Cardiac muscle cell (in vitro differentiated cells and primary cell): ENCODE measurements at regions not wholly inside any gene's neighbourhood (a gene's known extent, or its start where the extent isn't known, plus 50 kb on each side); places are given as distances from the start of the nearest gene placed in this dataset.

Experiments
- DNase-seq, 2 donors: peaks; one replicate each; pipeline versions ENCODE4 v3.0.0 to v3.0.0-alpha.2; 2010 to 2017; ENCODE audit warnings: low read depth in 1 of 2, low spot score in 1 of 2
- H3K27ac ChIP-seq: fragments of 200-600 bp; sonication (generic); 2 replicates; pipeline ENCODE4 v1.5.1; 2016
- H3K27me3 ChIP-seq: fragments of 200-600 bp; sonication (generic); 2 replicates; pipeline ENCODE4 v1.6.0; 2016; ENCODE audit warnings: control low read depth
- H3K36me3 ChIP-seq: fragments of 200-600 bp; sonication (generic); 2 replicates; pipeline ENCODE4 v1.5.1; 2016; ENCODE audit warnings: control low read depth
- H3K4me1 ChIP-seq: fragments of 200-600 bp; sonication (generic); 2 replicates; pipeline ENCODE4 v1.8.1; 2017; ENCODE audit warnings: low read depth, mild to moderate bottlenecking, mixed run types
- H3K4me3 ChIP-seq: fragments of 200-600 bp; sonication (generic); 2 replicates; pipeline ENCODE4 v1.5.1; 2016; ENCODE audit warnings: mild to moderate bottlenecking
- H3K9me3 ChIP-seq: fragments of 200-600 bp; sonication (generic); 2 replicates; pipeline ENCODE4 v1.5.1; 2017; ENCODE audit warnings: low read depth, mild to moderate bottlenecking, control low read depth
- TF ChIP-seq, protein P1 (sequence below): IDR thresholded peaks from 2 replicates; pipeline ENCODE4 v1.5.1; 2012; ENCODE audit warnings: low read depth, mild to moderate bottlenecking, low read length

DNA sequence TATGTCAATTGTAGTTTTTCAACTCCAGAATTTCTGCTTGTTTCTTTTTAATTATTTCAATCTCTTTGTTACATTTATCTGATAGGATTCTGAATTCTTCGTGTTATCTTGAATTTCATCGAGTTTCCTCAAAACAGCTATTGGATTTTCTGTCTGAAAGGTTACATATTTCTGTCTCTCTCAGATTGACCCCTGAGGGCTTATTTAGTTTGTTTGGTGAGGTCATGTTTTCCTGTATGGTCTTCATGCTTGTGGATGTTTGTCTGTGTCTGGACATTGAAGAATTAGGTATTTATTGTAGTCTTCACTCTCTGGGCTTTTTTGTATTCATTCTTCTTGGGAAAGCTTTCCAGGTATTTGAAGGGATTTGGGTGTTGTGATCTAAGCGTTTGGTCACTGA lies 85.6 kb downstream of the SNAPC1 start:
- no peak overlapping the region for H3K27ac ChIP-seq
- no peak for DNase-seq
- TF ChIP-seq, protein P1, sequence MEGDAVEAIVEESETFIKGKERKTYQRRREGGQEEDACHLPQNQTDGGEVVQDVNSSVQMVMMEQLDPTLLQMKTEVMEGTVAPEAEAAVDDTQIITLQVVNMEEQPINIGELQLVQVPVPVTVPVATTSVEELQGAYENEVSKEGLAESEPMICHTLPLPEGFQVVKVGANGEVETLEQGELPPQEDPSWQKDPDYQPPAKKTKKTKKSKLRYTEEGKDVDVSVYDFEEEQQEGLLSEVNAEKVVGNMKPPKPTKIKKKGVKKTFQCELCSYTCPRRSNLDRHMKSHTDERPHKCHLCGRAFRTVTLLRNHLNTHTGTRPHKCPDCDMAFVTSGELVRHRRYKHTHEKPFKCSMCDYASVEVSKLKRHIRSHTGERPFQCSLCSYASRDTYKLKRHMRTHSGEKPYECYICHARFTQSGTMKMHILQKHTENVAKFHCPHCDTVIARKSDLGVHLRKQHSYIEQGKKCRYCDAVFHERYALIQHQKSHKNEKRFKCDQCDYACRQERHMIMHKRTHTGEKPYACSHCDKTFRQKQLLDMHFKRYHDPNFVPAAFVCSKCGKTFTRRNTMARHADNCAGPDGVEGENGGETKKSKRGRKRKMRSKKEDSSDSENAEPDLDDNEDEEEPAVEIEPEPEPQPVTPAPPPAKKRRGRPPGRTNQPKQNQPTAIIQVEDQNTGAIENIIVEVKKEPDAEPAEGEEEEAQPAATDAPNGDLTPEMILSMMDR, result no peak

DNA sequence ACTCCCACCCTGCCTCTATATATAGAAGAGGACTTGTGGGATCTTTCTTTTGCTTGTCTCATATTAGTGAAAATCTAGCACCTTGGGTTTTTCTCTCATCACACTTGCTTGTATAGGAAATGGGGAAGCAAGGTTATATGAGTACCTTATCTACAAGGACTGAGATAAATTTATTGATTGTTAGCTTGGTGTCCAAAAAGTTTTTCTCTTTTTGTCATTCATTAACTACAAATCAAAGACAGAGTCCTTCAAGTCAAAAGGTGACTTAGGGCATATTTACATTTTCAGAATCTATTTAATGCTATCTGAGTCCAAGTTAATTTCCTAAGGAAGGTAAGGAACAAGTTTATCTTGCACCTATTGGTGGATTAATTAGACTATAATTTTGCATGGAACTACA lies 92.7 kb downstream of the SNAPC1 start:
- H3K9me3 ChIP-seq, result no peaks in the 10 kb centered on the region
- TF ChIP-seq, protein P1, result no peak
- no peak overlapping the region for H3K4me3 ChIP-seq
- H3K27me3 ChIP-seq, result no peaks in the 10 kb centered on the region
- no peaks in the 10 kb centered on the region for H3K4me1 ChIP-seq
- DNase-seq, result no peak
- no peak overlapping the region for H3K27ac ChIP-seq
- H3K36me3 ChIP-seq, result no peaks in the 10 kb centered on the region

More for the DNA sequence above, 85.6 kb downstream of the SNAPC1 start:
- Histone ChIP-seq H3K36me3 (no peaks in the 10 kb centered on the region), H3K4me1 (no peaks in the 10 kb centered on the region), H3K27me3 (no peaks in the 10 kb centered on the region), H3K9me3 (no peaks in the 10 kb centered on the region), H3K4me3 (no peak overlapping the region)

GRCh38 chr14:61860294-61860918 lies 98.2 kb downstream of the SNAPC1 start:
- TF ChIP-seq, protein P1, result peak; percentile 87
- no peaks in the 10 kb centered on the region for H3K36me3 ChIP-seq
- no peak overlapping the region for H3K27ac ChIP-seq
- H3K4me1 ChIP-seq, result no peaks in the 10 kb centered on the region
- H3K9me3 ChIP-seq, result no peaks in the 10 kb centered on the region
- no peaks in the 10 kb centered on the region for H3K27me3 ChIP-seq
- H3K4me3 ChIP-seq, result no peak overlapping the region
- peak; percentile 56 to 60 for DNase-seq

GRCh38 chr14:61861320-61861865 lies 99.2 kb downstream of the SNAPC1 start:
- H3K36me3 ChIP-seq, result no peaks in the 10 kb centered on the region
- DNase-seq, result no peak
- no peak overlapping the region for H3K4me3 ChIP-seq
- TF ChIP-seq, protein P1, result no peak
- H3K27ac ChIP-seq, result no peak overlapping the region
- H3K9me3 ChIP-seq, result no peaks in the 10 kb centered on the region
- H3K4me1 ChIP-seq, result no peaks in the 10 kb centered on the region
- no peaks in the 10 kb centered on the region for H3K27me3 ChIP-seq

- DNase-seq, result no peak
- TF ChIP-seq, protein P1, result no peak
These were observed 102.2 kb downstream of the SNAPC1 start for GRCh38 chr14:61864329-61864898.

More at GRCh38 chr14:61864329-61864898, 102.2 kb downstream of the SNAPC1 start:
- Histone ChIP-seq H3K4me1 (no peaks in the 10 kb centered on the region), H3K36me3 (no peaks in the 10 kb centered on the region), H3K9me3 (no peaks in the 10 kb centered on the region), H3K27ac (no peak overlapping the region), H3K27me3 (no peaks in the 10 kb centered on the region), H3K4me3 (no peak overlapping the region)
